Fibroblast of lung (primary cell): ENCODE measurements at regions not wholly inside any gene's neighbourhood (a gene's known extent, or its start where the extent isn't known, plus 50 kb on each side); places are given as distances from the start of the nearest gene placed in this dataset.

Experiments
- DNase-seq, 2 donors: peaks; one replicate each; pipeline versions ENCODE4 v3.0.0 to v3.0.0-alpha.2; 2010; ENCODE audit warnings: low read depth in 2 of 2
- H2AFZ ChIP-seq: 2 replicates; pipeline ENCODE4 v1.5.1; 2012; ENCODE audit warnings: low read length, control low read depth, inconsistent platforms
- H3K27ac ChIP-seq: 2 replicates; pipeline ENCODE4 v1.5.1; 2011; ENCODE audit warnings: low read length, control low read depth; ENCODE audit not compliant: insufficient read depth
- H3K27me3 ChIP-seq: 2 replicates; pipeline ENCODE4 v1.5.1; 2011; ENCODE audit warnings: mild to moderate bottlenecking, low read length; ENCODE audit not compliant: control insufficient read depth, insufficient read depth
- H3K36me3 ChIP-seq: 2 replicates; pipeline ENCODE4 v1.5.1; 2011; ENCODE audit warnings: low read length; ENCODE audit not compliant: control insufficient read depth, insufficient read depth
- H3K4me1 ChIP-seq: 2 replicates; pipeline ENCODE4 v1.5.1; 2011; ENCODE audit warnings: low read length; ENCODE audit not compliant: control insufficient read depth, insufficient read depth; ENCODE audit errors: extremely low read depth
- H3K4me2 ChIP-seq: 2 replicates; pipeline ENCODE4 v1.5.1; 2011; ENCODE audit warnings: low read length, control low read depth; ENCODE audit not compliant: insufficient read depth; ENCODE audit errors: extremely low read depth
- H3K4me3 ChIP-seq, 4 experiments: fragments of 200-600 bp in 1 of 4; sonication (generic) in 1 of 4; replicated peaks in 1 of 4; 2 replicates each; pipeline ENCODE4 v1.5.1; 2011 to 2016; ENCODE audit warnings: low read length in 4 of 4, low read depth in 3 of 4, mild to moderate bottlenecking in 3 of 4, control low read depth in 2 of 4, inconsistent platforms in 1 of 4, mixed read lengths in 1 of 4; ENCODE audit not compliant: insufficient read depth in 1 of 4; ENCODE audit errors: control extremely low read depth in 1 of 4
- H3K79me2 ChIP-seq: 2 replicates; pipeline ENCODE4 v1.5.1; 2012; ENCODE audit warnings: mild to moderate bottlenecking, low read length, inconsistent platforms; ENCODE audit not compliant: control insufficient read depth, insufficient read depth
- H3K9ac ChIP-seq: 2 replicates; pipeline ENCODE4 v1.5.1; 2011; ENCODE audit warnings: mild to moderate bottlenecking, low read length, control low read depth; ENCODE audit not compliant: insufficient read depth
- H3K9me3 ChIP-seq: 2 replicates; pipeline ENCODE4 v1.5.1; 2012; ENCODE audit warnings: low read depth, low read length; ENCODE audit not compliant: control insufficient read depth, insufficient read depth
- H4K20me1 ChIP-seq: 2 replicates; pipeline ENCODE4 v1.5.1; 2011; ENCODE audit warnings: low read length; ENCODE audit not compliant: control insufficient read depth, insufficient read depth; ENCODE audit errors: extremely low read depth
- CTCF ChIP-seq, 2 donors: IDR thresholded peaks in 1 of 2; conservative IDR thresholded peaks in 1 of 2; 1 replicate in 1 of 2; 2 replicates in 1 of 2; pipeline ENCODE4 v1.5.1; 2011 to 2012; ENCODE audit warnings: low read length in 2 of 2, control low read depth in 1 of 2, inconsistent platforms in 1 of 2, low read depth in 1 of 2, mild to moderate bottlenecking in 1 of 2
- EZH2 ChIP-seq: IDR thresholded peaks from 2 replicates; pipeline ENCODE4 v1.5.1; 2012; ENCODE audit warnings: low read length, control low read depth, mild to moderate bottlenecking; ENCODE audit errors: missing control alignments

- Histone ChIP-seq H4K20me1 (no peaks in the 10 kb centered on the region), H3K9me3 (no peaks in the 10 kb centered on the region), H3K4me3 (no peak overlapping the region), H3K27me3 (peaks cover 4% of the 10 kb centered on the region), H3K79me2 (no peaks in the 10 kb centered on the region), H3K4me2 (no peak overlapping the region), H3K4me1 (no peaks in the 10 kb centered on the region), H3K9ac (no peak overlapping the region), H2AFZ (no peak overlapping the region), H3K36me3 (no peaks in the 10 kb centered on the region), H3K27ac (no peak overlapping the region)
- TF ChIP-seq CTCF (conservative IDR thresholded peaks at IDR 0.05 in 1 of 2, IDR thresholded peaks at IDR 0.05 in 1 of 2; ENCODE audit: low read depth in 1 of 2, low read length in 2 of 2) (no peak), EZH2 (no peak)
- no peak for DNase-seq
These were observed 120.3 kb upstream of the GATA6 start for GRCh38 chr18:22048932-22049615.

GRCh38 chr18:22052405-22053105 lies 116.8 kb upstream of the GATA6 start:
- H3K27ac ChIP-seq = no peak overlapping the region
- H3K9ac ChIP-seq = no peak overlapping the region
- TF ChIP-seq CTCF (conservative IDR thresholded peaks at IDR 0.05 in 1 of 2, IDR thresholded peaks at IDR 0.05 in 1 of 2; ENCODE audit: low read depth in 1 of 2, low read length in 2 of 2) (no peak), EZH2 (no peak)
- H3K27me3 ChIP-seq = peaks cover 4% of the 10 kb centered on the region
- DNase-seq = no peak
- no peaks in the 10 kb centered on the region for H4K20me1 ChIP-seq
- no peaks in the 10 kb centered on the region for H3K9me3 ChIP-seq
- H3K79me2 ChIP-seq = no peaks in the 10 kb centered on the region
- no peaks in the 10 kb centered on the region for H3K36me3 ChIP-seq
- H3K4me3 ChIP-seq = no peak overlapping the region
- no peak overlapping the region for H3K4me2 ChIP-seq
- H2AFZ ChIP-seq = no peak overlapping the region
- H3K4me1 ChIP-seq = no peaks in the 10 kb centered on the region

- no peaks in the 10 kb centered on the region for H3K27me3 ChIP-seq
- DNase-seq = no peak
- no peak overlapping the region for H3K27ac ChIP-seq
- no peaks in the 10 kb centered on the region for H3K4me1 ChIP-seq
- H3K9me3 ChIP-seq = no peaks in the 10 kb centered on the region
- H4K20me1 ChIP-seq = no peaks in the 10 kb centered on the region
- H2AFZ ChIP-seq = no peak overlapping the region
- H3K36me3 ChIP-seq = no peaks in the 10 kb centered on the region
- no peak overlapping the region for H3K4me3 ChIP-seq
- no peak overlapping the region for H3K9ac ChIP-seq
- TF ChIP-seq EZH2 = no peak
- no peak for TF ChIP-seq CTCF (conservative IDR thresholded peaks at IDR 0.05 in 1 of 2, IDR thresholded peaks at IDR 0.05 in 1 of 2; ENCODE audit: low read depth in 1 of 2, low read length in 2 of 2)
- no peak overlapping the region for H3K4me2 ChIP-seq
- H3K79me2 ChIP-seq = no peaks in the 10 kb centered on the region
These were observed 113.7 kb upstream of the GATA6 start for GRCh38 chr18:22055466-22056238.
